HG03439 (cell line): ENCODE measurements at regions not wholly inside any gene's neighbourhood (a gene's known extent, or its start where the extent isn't known, plus 50 kb on each side); places are given as distances from the start of the nearest gene placed in this dataset.
A peak's percentile ranks its signal among the peaks of the same experiment; 100 is the strongest.

Experiments
- ATAC-seq: cut with Tn5 transposase; IDR thresholded peaks from one replicate; pipeline ENCODE4 v1.9.1; 2021; ENCODE audit warnings: mild to moderate bottlenecking, moderate library complexity; ENCODE audit not compliant: unreplicated experiment

DNA sequence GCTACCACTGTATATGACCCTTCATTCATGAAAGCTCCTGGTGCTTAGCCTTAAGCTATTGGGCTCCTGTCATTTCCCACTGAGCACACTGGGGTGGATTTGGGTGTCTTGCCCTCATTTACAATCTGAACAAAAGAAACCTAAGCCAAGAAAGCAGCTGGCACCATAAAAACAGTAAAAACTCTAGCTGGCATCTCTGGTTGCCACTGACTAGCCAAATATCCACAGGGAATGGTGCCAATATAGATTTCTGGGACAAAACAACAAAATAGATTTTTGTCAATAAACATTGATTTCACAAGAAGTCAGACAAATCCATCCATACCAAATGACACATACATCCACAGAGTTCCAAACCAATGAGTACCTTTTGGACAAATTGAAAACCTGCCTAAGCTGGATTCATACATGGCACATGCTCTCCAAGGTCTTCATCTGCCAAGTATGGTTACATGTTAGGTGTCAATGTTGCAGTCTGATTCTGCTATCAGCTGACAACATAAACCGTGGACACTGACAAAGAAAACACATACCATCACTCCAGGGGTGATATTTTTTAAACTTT is 1081.5 kb upstream of the ZEB2 start:
- ATAC-seq, result no peak

DNA sequence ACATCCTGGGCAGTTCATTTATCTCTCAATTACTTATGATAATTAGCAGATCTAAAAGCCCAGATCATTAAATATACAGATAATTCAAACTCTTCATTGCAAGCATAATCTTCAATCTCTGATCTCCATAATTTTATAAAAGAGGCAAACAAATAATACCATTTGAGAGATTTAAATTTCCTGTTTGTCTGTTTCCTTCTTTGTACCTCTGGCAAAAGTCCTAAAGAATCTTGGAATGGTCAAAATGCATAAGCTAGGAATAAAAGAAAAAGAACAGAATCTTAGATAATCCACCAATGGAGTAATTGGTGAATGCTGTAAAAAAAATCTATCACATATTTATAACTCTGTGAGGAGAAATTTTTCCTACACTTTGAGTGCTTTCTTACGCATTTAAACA is 1080.9 kb upstream of the ZEB2 start:
- ATAC-seq, result no peak

DNA sequence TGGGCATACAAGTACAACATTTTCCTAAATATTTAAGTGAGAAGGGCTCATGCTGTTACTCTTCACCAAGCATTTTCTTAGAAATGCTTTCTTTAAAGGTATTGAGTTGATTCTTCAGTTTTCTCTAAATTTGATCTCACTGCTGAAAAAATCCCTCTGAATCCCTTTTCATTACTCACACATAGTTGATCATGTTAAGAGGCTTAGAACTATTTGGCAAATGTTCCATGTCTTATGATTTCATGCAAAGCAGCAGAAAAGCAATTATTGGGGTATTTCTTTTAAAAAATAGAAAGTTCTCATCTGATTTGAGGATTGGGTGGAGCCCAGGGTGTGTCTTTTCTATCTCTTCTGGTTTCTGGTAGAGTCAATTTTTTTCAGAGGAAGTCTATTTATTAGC is 1079.8 kb upstream of the ZEB2 start:
- no peak for ATAC-seq

DNA sequence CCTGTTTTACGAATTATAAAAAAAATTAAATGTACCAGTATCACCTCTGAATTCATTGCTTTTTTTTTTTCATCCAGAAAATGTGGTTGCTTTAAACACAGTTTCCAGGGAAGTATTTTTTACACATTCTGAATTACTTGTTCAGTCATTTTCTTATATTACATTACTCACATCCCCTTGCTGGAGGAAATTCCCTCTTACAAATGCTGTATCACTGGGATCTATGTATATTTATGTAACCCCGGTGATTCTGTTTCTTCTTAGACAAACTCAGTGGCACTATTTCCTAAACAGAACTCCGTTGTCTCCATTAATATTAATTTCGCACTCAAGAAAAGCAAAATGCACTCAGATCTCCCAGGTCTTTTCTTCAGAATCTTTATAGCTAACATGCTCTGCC is 1078.5 kb upstream of the ZEB2 start:
- no peak for ATAC-seq

DNA sequence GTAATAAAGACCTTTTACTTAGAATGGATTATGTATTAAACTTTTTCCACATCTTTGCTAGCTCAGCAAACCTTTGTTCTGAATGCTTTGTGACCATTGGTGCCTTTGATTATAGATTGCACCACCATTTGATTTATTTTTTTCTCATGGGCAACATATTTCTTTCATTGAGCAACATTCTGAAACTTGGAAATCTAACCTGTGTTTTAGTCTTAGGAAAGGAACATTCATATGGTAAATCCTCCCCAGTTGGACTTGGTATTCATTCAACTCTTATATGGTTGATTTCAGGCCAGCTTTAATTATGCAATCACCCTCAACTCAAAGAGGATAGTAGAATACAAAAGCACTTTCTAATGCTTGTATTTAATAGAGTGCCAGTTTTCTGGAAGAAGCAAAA is 1077.9 kb upstream of the ZEB2 start:
- no peak for ATAC-seq

DNA sequence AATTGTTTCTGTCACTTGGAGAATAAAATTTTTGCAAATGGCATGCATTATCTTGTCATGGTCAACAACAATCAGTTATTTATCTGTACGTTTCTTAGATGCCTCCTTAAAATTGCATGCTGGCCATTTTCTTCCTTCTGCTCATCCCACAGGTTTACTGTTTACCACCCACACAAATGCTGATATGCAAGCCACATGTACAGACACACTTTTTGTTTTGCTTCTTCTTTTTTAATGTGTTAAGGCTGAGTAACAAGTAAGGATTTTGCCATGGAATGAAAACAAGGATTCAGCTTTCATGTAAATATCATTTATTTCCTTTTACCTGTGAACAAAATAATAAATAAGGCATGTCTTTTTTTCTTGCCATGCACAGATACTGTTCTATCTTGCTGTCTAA is 1077.1 kb upstream of the ZEB2 start:
- no peak for ATAC-seq

DNA sequence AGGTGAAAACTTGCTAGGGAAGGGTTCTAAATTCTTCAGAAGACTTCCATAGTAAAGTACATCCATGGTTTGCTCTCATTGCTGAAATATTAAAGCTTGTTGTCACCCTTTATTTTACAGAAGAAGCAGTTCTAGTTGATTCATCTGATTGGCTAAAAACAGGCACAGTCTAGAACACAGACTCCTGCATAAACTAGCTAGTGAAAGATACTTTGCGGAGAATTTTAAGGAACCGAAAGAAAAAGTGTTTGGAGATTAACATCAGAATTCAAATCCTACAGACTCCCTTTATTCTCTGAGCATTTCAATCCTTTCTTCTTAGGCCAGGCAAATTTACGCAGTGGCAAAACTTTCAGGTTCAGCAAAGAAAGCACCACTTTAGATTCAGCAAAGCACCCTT is 1076.5 kb upstream of the ZEB2 start:
- ATAC-seq, result no peak

DNA sequence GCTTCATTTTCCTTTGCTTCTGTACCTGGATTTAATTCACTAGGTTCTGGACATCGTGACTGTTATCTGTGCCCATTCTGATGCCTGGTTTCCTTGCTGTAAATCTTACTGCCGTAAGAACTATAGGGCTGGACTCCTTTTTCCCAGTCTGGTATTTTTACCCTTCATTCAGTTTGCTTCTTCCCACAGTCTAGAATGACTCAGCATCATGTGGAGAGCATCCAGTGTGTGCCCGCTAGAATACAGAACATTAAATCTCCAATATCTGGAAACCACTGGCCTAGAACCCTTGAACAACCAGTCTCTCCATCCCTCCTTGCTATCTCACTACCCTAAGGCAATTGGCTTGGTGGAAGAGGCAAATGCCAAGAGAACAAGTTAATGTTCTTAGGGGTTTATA is 1075.4 kb upstream of the ZEB2 start:
- ATAC-seq, result no peak

DNA sequence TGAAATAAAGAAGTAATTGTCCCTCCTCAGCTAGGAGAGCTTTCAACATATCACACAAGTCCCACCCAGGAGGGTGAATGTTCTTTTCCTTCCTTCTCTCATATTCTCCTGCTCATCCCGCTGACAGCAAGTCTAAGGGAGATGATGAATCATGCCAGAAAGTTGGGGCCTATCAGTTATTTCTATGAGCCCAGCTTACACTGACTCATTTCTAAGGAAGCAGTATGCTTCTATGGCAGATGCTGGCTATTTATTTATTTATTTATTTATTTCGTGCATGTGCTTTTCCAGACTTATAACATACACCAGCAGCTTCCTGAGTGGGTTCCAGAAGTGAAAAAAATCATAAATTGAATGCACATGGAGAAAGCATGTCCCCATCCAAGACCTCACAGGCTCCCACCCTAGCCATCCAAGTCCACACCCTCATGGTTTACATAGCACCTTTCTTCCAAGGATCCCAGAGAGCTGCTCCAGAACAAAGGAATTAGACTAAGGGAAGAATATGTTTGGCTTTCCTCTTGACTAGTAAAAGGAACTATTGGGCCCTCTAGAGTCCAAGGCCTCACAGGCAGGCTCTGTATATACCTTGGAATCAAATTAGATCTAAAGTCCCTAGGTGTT is 1074.2 kb upstream of the ZEB2 start:
- ATAC-seq, result no peak

DNA sequence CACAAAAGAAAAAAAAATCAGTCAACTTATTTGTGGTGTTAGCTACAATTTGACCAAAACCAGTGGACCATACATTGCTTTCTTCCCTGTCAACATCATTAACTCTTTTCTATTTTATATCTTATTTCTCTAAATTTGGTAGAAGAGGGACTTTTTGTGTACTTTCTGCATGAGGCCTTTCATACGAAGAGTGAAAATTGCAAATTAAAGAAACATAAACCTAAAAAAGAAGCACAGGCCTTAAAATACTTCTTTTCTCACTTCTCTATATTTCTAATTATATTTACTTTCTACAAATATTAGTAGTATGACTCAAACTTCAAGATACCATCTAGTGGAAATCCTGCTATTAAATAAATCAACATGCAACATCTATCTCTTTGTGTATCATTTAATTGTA is 1073.4 kb upstream of the ZEB2 start:
- ATAC-seq, result peak; percentile 66

DNA sequence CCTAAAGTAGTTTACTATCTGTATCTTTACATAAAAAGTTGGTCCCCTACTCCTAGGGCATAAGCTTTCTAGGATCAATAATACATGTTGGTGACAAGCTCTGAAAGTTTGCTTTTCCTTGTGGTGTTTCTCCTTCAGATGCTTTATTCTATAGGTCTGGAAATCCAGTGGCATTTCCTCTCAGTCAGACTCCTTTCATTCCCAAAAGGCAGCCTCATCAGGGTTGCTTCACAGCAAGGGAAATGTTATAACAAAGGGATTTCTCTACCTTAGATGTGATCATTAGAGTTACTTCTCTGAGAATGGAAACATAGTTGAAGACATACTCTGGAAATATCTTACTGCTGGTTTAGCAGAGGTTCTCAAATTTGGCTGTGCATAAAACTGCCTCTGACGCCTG is 1072.4 kb upstream of the ZEB2 start:
- ATAC-seq, result no peak

DNA sequence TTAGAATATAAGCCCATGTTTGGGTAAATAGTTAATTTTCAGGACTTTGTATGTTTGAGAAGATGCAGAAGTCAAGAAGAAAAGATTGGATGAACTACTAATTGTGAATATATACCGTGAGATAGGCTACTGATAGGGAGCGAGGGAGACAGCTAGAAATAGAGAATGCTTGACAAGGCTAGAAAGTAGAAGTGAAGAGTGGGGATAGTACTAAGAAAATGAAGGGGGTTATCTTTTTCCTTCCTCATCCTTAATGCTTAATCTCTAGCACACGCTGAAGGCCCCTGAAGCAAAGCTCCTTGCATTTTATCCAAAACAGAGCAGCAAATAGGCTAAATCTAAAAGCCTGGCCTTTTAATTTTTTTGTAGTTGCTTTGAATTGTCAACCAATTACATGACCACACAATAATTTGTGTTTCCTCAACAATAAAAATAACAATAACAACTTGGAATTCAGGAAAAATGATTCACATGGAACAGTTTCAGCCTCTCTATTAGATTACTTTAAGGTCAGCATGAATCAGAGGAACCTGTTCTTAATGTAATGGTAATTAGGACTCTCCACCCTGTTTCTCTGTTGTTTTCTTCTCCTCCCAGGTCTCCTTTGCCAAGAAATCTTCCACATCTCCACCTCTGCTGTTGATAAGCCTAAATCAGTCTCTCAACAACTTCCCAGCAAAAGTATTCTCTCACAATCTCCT is 1071.3 kb upstream of the ZEB2 start:
- ATAC-seq, result no peak

DNA sequence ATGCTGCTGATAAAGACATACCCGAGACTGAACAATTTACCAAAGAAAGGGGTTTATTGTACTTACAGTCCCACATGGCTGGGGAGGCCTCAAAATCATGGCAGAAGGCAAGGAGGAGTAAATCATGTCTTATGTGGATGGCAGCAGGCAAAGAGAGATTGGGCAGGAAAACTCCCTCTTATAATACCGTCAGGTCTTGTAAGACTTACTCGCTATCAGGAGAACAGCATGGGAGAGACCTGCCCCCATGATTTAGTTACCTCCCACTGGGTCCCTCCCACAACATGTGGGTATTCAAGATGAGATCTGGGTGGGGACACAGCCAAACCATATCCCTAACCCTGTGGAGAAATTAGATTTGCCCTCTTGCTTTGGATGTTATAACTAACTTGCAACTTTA is 1068.0 kb upstream of the ZEB2 start:
- no peak for ATAC-seq

DNA sequence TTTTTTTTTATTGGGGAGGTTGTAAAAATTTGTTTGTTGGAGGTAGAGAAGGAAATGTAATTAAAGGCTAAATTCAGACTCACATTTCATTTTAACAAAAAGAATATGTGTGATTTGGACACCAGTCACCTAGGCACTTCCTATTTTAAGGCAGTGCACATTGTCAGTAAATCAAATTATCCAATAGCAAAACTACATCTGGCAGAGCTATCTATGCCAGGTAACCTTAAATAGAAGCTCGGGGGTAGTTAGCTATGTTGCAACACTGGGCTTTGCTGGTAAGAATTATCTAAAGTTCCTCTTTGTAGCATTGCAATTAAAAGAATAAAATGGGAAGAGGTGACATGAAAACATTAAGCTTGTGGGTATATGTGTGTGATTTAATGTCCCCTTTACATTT is 1064.4 kb upstream of the ZEB2 start:
- no peak for ATAC-seq

DNA sequence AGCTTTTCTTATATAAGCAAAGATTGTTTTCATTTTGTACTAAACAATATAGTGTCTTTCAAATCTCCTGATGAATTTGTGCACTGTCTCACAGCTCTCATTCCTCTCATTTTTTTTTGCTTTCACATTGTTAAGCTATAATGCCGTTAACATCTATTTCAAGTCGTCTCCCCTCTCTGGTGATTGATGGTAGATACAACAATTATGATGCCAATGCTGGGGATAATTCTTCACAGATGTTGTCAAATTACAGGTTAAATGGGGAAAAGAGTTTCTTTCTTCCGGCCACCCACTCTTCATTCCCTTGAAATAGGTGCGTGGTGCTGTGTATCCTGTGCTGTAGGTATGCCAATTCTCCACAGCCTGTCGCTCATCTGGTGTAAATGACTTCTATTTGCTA is 1053.7 kb upstream of the ZEB2 start:
- ATAC-seq, result no peak

DNA sequence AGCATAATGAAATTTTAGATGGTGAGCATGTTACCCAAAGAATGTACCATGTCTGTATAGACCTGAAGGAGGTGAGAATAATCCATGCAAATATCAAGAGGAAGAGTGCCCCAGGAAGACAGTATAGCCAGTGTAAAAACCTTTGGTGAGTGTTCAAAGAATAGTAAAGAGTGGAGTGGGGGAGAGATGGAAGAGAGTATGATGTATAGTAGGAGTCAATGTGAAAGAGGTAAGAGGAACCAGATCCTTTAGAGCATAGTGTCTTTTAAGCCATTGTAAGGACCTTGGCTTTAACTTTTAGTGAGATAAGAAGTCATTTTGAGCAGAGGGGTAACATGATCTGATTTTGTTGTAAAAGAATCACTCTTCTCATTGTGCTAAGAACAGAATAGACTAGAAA is 1052.3 kb upstream of the ZEB2 start:
- no peak for ATAC-seq

DNA sequence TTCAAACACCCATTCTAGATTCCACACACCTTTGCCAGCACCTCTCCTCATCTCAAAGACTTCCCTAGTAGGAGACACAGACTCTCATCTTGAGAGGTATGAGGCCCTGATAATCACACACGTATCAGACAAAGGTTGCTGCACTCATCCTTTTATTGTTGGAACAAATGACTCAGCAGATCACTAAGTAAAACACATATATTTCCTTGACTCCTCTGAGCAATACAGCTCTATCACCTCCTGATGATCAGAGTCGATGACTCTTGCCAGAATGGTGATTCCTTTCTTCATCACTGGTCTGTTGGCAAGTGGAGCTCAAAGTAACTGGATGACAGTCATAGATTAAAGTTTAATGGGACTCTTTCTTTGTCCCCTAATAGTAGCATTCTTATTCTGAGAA is 1049.2 kb upstream of the ZEB2 start:
- ATAC-seq, result no peak

DNA sequence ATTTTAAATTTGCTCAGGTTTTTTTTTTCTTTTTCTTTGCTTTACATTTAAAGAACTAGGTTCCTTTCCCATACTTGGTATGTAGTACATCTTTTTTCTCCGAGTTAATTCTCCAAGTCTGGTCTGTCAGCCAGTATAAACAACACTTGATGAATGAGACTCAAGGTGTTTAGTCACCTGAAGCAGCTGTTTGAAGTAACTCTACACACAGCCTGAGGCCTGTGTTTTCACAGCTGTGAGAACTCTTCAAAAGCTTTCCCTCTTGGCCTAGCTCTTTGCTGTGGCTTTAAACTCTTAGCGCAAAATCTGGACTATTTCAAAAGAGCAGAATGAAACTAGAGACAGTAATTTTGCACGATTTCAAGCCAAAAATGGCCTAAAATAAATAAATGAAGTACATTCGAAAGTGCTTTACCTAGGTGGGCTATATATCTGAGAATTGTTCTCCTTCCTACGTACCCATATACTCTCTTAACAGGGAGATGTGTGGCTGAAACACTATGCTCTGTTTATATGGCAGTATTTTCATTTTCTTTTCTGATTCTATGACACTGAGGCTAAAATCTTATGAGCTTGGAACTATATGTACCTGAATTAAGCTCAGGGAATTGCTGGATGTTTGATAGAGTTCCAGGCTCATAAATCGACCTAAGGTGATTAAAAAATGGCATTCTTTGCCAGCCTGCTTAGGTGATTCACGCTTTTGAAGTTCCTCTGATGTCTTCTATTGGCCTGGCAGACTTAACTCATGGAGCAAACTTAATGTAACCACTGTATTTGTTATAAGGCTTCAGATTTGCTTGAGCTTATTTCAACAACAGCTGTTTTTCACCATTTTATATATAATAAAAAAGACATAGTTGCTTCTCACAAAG is 1044.1 kb upstream of the ZEB2 start:
- ATAC-seq, result no peak

DNA sequence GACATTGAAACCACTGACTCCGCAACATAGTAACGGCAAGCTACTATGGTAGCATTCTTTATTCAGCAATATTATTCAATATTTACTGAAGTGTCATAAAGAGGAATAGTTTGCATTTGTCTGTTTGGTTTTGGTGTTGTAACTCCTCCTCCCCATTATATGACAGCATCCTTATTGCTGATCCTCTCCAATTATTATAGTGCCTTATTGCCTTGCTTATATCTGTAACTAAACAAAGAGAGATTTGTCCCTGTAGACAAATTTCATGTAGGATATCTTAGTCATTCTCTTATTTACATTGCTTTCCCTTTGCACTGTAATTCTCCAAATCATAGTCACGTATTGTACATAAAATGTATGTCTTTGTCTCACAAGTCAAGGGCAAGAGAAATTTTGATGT is 1041.2 kb upstream of the ZEB2 start:
- no peak for ATAC-seq

DNA sequence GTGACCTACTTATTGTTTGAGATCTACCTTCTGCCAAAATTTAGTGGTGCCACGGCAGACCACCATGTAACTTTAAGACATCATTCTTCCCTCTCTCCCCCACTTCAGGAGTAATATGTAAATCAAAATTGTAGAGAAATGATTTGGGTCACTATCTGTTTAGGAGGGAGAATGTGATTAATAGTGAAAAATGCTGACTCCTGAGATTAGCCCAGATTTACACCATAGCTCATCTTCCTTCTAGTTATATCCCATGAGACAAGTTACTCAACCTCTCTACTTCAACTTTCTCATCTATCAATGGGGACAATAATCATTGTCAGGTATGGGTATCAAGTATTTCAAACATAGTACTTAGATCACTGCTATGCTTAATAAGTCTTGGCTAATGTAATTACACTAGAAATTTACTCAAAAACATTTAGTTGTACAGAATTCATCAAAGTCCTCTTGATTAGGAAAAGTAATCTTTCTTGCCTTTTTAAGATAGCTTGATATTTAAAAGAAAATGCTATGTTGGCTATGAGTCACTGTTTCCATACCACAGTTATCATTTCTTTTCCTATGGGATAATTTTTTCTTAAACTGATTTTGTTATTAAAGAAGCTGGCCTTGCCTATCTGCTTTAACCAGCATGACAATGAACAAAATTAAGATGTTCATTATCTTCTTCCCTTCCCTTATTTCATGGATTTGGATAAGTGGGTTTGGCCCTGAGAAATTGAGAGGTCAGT is 1038.9 kb upstream of the ZEB2 start:
- no peak for ATAC-seq

DNA sequence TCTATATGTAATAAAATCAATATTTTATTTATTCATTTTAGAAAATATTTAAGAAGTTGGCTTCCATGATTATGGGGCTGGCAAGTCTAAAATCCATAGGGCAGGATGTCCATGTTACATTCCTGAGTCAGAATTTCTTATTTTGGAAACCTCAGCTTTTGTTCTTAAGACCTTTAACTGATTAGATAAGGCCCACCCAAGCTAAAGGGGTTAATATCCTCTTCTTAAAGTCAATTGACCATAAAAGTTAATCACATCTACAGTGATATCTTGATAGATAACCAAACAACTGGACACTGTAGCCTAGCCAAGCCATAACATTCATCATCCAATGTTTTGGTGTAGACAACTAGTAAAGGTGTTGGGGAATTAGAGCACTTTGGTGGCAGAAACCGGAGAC is 1035.4 kb upstream of the ZEB2 start:
- ATAC-seq, result no peak
